ENCODE measurements at regions not wholly inside any gene's neighbourhood (a gene's known extent, or its start where the extent isn't known, plus 50 kb on each side); places are given as distances from the start of the nearest gene placed in this dataset.

DNA sequence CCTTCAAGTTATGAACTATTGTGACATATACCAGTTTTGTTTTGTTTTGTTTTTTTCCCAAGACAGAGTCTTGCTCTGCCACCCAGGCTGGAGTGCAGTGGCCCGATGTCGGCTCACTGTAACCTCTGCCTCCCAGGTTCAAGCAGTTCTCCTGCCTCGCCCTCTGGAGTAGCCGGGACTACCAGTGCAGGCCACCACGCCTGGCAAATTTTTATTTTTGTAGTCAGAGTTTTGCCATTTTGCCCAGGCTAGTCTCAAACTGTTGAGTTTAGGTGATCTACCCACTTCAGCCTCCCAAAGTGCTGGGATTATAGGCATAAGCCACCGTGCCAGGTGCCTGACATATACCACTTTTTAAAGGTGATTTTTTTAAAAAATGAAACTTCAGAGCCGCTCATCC lies 74.6 kb downstream of the ARRDC4 start:
- CTCF ChIA-PET, result interaction anchor here (1.2 kb wide), 1 partner anchor 276 kb away, joined by 3 read pairs; no protein-coding TSS in a partner anchor

DNA sequence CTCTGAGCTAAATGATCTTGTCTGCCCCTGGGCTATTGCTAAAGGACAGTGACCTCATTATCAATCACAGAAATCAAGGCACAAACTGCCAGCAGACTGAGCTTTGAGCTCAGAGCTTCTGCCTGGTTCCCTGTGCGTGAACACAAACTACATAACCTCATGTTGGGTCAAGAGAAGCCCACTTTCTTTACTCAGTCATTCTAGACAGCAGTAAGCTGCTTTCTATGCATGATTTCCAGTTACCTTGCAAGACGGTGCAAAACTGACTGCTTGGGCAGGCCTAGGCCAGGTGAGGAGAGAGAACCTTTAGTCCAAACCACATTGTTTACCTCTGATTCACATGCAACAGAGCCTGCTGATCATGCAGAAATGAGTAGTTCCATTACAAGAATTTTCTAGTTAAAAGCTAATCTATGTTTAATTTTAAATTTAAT lies 75.1 kb downstream of the ARRDC4 start:
- Mint-ChIP-seq H3K9me3 (no peaks in the 10 kb centered on the region), H3K4me3 (no peak overlapping the region), H3K27ac (no peak overlapping the region), H3K27me3 (ENCODE audit: low read depth) (no peaks in the 10 kb centered on the region), H3K4me1 (no peaks in the 10 kb centered on the region), H3K36me3 (no peaks in the 10 kb centered on the region)
- no peak; the same call in 1 of the 2 replicates for ATAC-seq
- POLR2A ChIA-PET, result no interaction called here
- CTCF ChIA-PET, result interaction anchor here (1.2 kb wide), 1 partner anchor 276 kb away, joined by 3 read pairs; no protein-coding TSS in a partner anchor
- no peak for DNase-seq (ENCODE audit: low spot score)
- TF ChIP-seq, protein P1, sequence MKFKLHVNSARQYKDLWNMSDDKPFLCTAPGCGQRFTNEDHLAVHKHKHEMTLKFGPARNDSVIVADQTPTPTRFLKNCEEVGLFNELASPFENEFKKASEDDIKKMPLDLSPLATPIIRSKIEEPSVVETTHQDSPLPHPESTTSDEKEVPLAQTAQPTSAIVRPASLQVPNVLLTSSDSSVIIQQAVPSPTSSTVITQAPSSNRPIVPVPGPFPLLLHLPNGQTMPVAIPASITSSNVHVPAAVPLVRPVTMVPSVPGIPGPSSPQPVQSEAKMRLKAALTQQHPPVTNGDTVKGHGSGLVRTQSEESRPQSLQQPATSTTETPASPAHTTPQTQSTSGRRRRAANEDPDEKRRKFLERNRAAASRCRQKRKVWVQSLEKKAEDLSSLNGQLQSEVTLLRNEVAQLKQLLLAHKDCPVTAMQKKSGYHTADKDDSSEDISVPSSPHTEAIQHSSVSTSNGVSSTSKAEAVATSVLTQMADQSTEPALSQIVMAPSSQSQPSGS (CRISPR knock-in tag; IDR thresholded peaks at IDR 0.05; ENCODE audit: borderline replicate concordance, low read depth), result no peak
- TF ChIP-seq ZNF396 (CRISPR knock-in tag; IDR thresholded peaks at IDR 0.05; ENCODE audit: borderline replicate concordance) (no peak), NFYB (CRISPR knock-in tag; conservative IDR thresholded peaks at IDR 0.05; ENCODE audit: low read depth) (no peak), ZNF263 (CRISPR knock-in tag; IDR thresholded peaks at IDR 0.05; ENCODE audit: low read depth) (no peak), PRRX2 (CRISPR knock-in tag; IDR thresholded peaks at IDR 0.05) (no peak), ESRRA (CRISPR knock-in tag; IDR thresholded peaks at IDR 0.05; ENCODE audit: borderline replicate concordance) (no peak), ZNF671 (CRISPR knock-in tag; IDR thresholded peaks at IDR 0.05) (no peak), TP53 (CRISPR knock-in tag; IDR thresholded peaks at IDR 0.05) (no peak)
- TF ChIP-seq, protein P2, sequence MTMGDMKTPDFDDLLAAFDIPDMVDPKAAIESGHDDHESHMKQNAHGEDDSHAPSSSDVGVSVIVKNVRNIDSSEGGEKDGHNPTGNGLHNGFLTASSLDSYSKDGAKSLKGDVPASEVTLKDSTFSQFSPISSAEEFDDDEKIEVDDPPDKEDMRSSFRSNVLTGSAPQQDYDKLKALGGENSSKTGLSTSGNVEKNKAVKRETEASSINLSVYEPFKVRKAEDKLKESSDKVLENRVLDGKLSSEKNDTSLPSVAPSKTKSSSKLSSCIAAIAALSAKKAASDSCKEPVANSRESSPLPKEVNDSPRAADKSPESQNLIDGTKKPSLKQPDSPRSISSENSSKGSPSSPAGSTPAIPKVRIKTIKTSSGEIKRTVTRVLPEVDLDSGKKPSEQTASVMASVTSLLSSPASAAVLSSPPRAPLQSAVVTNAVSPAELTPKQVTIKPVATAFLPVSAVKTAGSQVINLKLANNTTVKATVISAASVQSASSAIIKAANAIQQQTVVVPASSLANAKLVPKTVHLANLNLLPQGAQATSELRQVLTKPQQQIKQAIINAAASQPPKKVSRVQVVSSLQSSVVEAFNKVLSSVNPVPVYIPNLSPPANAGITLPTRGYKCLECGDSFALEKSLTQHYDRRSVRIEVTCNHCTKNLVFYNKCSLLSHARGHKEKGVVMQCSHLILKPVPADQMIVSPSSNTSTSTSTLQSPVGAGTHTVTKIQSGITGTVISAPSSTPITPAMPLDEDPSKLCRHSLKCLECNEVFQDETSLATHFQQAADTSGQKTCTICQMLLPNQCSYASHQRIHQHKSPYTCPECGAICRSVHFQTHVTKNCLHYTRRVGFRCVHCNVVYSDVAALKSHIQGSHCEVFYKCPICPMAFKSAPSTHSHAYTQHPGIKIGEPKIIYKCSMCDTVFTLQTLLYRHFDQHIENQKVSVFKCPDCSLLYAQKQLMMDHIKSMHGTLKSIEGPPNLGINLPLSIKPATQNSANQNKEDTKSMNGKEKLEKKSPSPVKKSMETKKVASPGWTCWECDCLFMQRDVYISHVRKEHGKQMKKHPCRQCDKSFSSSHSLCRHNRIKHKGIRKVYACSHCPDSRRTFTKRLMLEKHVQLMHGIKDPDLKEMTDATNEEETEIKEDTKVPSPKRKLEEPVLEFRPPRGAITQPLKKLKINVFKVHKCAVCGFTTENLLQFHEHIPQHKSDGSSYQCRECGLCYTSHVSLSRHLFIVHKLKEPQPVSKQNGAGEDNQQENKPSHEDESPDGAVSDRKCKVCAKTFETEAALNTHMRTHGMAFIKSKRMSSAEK (CRISPR knock-in tag; IDR thresholded peaks at IDR 0.05; ENCODE audit: borderline replicate concordance), result no peak

More for the DNA sequence above, 74.6 kb downstream of the ARRDC4 start:
- DNase-seq (ENCODE audit: low spot score) (no peak), ATAC-seq (no peak)
- no peak overlapping the region for H3K4me3 Mint-ChIP-seq
- H3K9me3 Mint-ChIP-seq, result no peaks in the 10 kb centered on the region
- POLR2A ChIA-PET, result no interaction called here
- H3K36me3 Mint-ChIP-seq, result no peaks in the 10 kb centered on the region
- TF ChIP-seq, protein P3, sequence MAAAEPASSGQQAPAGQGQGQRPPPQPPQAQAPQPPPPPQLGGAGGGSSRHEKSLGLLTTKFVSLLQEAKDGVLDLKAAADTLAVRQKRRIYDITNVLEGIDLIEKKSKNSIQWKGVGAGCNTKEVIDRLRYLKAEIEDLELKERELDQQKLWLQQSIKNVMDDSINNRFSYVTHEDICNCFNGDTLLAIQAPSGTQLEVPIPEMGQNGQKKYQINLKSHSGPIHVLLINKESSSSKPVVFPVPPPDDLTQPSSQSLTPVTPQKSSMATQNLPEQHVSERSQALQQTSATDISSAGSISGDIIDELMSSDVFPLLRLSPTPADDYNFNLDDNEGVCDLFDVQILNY (CRISPR knock-in tag; IDR thresholded peaks at IDR 0.05), result no peak
- TF ChIP-seq ZNF219 (CRISPR knock-in tag; IDR thresholded peaks at IDR 0.05; ENCODE audit: borderline replicate concordance) (no peak), OVOL2 (CRISPR knock-in tag; IDR thresholded peaks at IDR 0.05; ENCODE audit: borderline replicate concordance) (no peak), GABPB1 (CRISPR knock-in tag; IDR thresholded peaks at IDR 0.05) (no peak), SMAD4 (CRISPR knock-in tag; IDR thresholded peaks at IDR 0.05) (no peak), ZBTB21 (CRISPR knock-in tag; IDR thresholded peaks at IDR 0.05; ENCODE audit: borderline replicate concordance) (no peak), ZNF138 (CRISPR knock-in tag; conservative IDR thresholded peaks at IDR 0.05) (no peak), CREB1 (CRISPR knock-in tag; IDR thresholded peaks at IDR 0.05) (no peak), RORB (CRISPR knock-in tag; IDR thresholded peaks at IDR 0.05) (no peak)
- TF ChIP-seq, protein P4, sequence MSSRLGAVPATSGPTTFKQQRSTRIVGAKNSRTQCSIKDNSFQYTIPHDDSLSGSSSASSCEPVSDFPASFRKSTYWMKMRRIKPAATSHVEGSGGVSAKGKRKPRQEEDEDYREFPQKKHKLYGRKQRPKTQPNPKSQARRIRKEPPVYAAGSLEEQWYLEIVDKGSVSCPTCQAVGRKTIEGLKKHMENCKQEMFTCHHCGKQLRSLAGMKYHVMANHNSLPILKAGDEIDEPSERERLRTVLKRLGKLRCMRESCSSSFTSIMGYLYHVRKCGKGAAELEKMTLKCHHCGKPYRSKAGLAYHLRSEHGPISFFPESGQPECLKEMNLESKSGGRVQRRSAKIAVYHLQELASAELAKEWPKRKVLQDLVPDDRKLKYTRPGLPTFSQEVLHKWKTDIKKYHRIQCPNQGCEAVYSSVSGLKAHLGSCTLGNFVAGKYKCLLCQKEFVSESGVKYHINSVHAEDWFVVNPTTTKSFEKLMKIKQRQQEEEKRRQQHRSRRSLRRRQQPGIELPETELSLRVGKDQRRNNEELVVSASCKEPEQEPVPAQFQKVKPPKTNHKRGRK (CRISPR knock-in tag; IDR thresholded peaks at IDR 0.05; ENCODE audit: borderline replicate concordance), result no peak
- TF ChIP-seq, protein P5, sequence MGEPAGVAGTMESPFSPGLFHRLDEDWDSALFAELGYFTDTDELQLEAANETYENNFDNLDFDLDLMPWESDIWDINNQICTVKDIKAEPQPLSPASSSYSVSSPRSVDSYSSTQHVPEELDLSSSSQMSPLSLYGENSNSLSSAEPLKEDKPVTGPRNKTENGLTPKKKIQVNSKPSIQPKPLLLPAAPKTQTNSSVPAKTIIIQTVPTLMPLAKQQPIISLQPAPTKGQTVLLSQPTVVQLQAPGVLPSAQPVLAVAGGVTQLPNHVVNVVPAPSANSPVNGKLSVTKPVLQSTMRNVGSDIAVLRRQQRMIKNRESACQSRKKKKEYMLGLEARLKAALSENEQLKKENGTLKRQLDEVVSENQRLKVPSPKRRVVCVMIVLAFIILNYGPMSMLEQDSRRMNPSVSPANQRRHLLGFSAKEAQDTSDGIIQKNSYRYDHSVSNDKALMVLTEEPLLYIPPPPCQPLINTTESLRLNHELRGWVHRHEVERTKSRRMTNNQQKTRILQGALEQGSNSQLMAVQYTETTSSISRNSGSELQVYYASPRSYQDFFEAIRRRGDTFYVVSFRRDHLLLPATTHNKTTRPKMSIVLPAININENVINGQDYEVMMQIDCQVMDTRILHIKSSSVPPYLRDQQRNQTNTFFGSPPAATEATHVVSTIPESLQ (CRISPR knock-in tag; IDR thresholded peaks at IDR 0.05), result no peak
- TF ChIP-seq, protein P6, sequence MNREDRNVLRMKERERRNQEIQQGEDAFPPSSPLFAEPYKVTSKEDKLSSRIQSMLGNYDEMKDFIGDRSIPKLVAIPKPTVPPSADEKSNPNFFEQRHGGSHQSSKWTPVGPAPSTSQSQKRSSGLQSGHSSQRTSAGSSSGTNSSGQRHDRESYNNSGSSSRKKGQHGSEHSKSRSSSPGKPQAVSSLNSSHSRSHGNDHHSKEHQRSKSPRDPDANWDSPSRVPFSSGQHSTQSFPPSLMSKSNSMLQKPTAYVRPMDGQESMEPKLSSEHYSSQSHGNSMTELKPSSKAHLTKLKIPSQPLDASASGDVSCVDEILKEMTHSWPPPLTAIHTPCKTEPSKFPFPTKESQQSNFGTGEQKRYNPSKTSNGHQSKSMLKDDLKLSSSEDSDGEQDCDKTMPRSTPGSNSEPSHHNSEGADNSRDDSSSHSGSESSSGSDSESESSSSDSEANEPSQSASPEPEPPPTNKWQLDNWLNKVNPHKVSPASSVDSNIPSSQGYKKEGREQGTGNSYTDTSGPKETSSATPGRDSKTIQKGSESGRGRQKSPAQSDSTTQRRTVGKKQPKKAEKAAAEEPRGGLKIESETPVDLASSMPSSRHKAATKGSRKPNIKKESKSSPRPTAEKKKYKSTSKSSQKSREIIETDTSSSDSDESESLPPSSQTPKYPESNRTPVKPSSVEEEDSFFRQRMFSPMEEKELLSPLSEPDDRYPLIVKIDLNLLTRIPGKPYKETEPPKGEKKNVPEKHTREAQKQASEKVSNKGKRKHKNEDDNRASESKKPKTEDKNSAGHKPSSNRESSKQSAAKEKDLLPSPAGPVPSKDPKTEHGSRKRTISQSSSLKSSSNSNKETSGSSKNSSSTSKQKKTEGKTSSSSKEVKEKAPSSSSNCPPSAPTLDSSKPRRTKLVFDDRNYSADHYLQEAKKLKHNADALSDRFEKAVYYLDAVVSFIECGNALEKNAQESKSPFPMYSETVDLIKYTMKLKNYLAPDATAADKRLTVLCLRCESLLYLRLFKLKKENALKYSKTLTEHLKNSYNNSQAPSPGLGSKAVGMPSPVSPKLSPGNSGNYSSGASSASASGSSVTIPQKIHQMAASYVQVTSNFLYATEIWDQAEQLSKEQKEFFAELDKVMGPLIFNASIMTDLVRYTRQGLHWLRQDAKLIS (CRISPR knock-in tag; IDR thresholded peaks at IDR 0.05; ENCODE audit: borderline replicate concordance), result no peak
- TF ChIP-seq, protein P7, sequence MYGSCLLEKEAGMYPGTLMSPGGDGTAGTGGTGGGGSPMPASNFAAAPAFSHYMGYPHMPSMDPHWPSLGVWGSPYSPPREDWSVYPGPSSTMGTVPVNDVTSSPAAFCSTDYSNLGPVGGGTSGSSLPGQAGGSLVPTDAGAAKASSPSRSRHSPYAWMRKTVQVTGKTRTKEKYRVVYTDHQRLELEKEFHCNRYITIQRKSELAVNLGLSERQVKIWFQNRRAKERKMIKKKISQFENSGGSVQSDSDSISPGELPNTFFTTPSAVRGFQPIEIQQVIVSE (CRISPR knock-in tag; IDR thresholded peaks at IDR 0.05; ENCODE audit: borderline replicate concordance), result no peak
- H3K27me3 Mint-ChIP-seq (ENCODE audit: low read depth), result no peaks in the 10 kb centered on the region
- H3K27ac Mint-ChIP-seq, result no peak overlapping the region
- H3K4me1 Mint-ChIP-seq, result no peaks in the 10 kb centered on the region

Data from WTC11 (cell line).